IPS-15b (cell line): ENCODE measurements at regions not wholly inside any gene's neighbourhood (a gene's known extent, or its start where the extent isn't known, plus 50 kb on each side); places are given as distances from the start of the nearest gene placed in this dataset.

Experiments used
- H3K27me3 ChIP-seq: one replicate; pipeline ENCODE4 v1.6.1; 2013; ENCODE audit warnings: low read length; ENCODE audit not compliant: control insufficient read depth, insufficient read depth
- H3K36me3 ChIP-seq: one replicate; pipeline ENCODE4 v1.6.1; 2013; ENCODE audit warnings: low read length; ENCODE audit not compliant: control insufficient read depth, insufficient read depth
- H3K4me1 ChIP-seq: one replicate; pipeline ENCODE4 v1.6.1; 2013; ENCODE audit warnings: mild to moderate bottlenecking, low read length; ENCODE audit not compliant: control insufficient read depth, insufficient read depth
- H3K4me3 ChIP-seq: one replicate; pipeline ENCODE4 v1.5.1; 2013; ENCODE audit warnings: low read depth, low read length
- H3K9ac ChIP-seq: one replicate; pipeline ENCODE4 v1.6.1; 2013; ENCODE audit warnings: low read depth, mild to moderate bottlenecking, low read length
- H3K9me3 ChIP-seq: one replicate; pipeline ENCODE4 v1.6.1; 2013; ENCODE audit warnings: mild to moderate bottlenecking, low read length; ENCODE audit not compliant: control insufficient read depth, insufficient read depth

DNA sequence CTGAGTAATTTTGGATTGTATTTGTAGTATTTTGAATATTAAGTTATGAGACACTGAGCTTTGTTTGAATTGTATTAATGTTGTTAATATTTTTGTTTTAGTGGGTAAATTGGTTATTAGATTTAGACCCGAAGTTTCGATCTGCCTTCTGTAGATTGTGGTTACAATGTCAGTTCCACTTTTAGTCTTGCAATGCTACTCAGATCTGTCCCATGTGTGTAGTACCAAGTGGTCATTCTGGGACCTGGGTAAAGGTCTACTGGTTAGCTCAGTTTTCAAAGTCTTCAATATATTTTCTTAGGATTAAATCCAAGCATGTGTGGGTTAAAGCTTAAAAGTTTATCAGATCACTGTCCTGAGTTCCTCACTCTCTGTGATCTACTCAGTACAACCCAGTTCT, 346.5 kb upstream of the PROX1 start:
- Histone ChIP-seq H3K9ac (no peak overlapping the region), H3K9me3 (no peaks in the 10 kb centered on the region), H3K4me3 (no peak overlapping the region), H3K27me3 (no peaks in the 10 kb centered on the region), H3K4me1 (no peaks in the 10 kb centered on the region), H3K36me3 (no peaks in the 10 kb centered on the region)

GRCh38 chr1:213643360-213643759, 344.4 kb upstream of the PROX1 start:
- no peak overlapping the region for H3K4me3 ChIP-seq
- no peaks in the 10 kb centered on the region for H3K27me3 ChIP-seq
- no peak overlapping the region for H3K9ac ChIP-seq
- H3K36me3 ChIP-seq: no peaks in the 10 kb centered on the region
- no peaks in the 10 kb centered on the region for H3K4me1 ChIP-seq
- H3K9me3 ChIP-seq: no peaks in the 10 kb centered on the region

DNA sequence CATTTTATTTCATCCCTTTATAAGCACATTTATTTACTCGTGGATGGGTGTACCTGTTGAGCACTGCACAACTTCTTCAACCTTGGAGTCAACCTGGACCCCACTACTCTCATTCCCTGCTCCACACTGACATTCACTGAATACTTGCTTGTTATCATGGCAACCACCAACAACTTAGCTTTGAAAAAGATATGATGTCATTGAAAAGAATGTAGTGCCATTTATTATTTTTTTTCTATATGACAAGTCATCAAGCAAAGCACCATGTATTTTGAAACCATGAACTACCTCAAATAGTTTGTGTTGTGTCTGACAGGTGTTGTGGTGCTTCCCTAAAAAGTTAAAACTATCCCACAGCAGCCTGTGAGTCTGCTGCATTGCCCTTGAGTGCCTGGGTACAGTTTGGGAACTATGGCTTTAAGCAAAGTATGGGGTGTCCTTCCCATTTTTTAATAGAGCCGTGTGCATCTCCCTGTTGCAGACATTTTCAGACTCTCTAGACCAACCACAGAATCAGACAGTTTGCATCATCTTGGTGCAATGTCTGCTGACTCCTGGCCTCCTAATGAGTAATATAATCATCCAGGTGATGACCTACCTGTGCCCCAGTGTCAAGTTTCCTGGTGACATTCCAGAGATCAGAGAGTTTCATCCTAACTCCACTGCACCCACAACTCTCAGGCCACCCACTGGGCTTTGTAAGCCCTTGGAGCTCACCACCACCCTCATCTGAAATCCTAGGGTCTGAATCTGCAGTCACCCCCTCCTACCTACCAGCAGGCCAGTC, 339.7 kb upstream of the PROX1 start:
- Histone ChIP-seq H3K36me3 (no peaks in the 10 kb centered on the region), H3K9ac (no peak overlapping the region), H3K4me3 (no peak overlapping the region), H3K4me1 (peaks cover 2% of the 10 kb centered on the region), H3K9me3 (no peaks in the 10 kb centered on the region), H3K27me3 (no peaks in the 10 kb centered on the region)

DNA sequence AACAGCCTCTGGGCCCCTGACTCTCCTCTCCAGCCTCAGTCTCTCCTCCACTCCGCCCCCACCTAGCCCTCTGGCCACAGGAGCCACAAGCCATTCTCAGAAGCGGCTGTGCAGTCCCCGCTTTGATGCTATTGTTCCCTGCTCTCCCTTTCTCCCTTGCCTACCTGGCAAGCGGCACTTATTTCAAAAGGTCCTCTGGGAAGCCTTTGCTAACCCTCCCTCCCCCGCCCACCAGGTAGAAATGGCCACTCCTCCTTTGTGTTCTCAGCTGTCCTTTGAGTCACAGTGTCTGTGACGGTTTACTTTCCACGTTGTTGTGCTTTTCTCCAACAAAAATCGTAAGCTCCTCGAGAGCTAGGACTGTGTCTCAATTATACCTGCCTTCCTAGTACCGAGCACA, 338.4 kb upstream of the PROX1 start:
- no peak overlapping the region for H3K4me3 ChIP-seq
- peaks cover 2% of the 10 kb centered on the region for H3K4me1 ChIP-seq
- H3K36me3 ChIP-seq: no peaks in the 10 kb centered on the region
- H3K27me3 ChIP-seq: no peaks in the 10 kb centered on the region
- no peaks in the 10 kb centered on the region for H3K9me3 ChIP-seq
- H3K9ac ChIP-seq: no peak overlapping the region

DNA sequence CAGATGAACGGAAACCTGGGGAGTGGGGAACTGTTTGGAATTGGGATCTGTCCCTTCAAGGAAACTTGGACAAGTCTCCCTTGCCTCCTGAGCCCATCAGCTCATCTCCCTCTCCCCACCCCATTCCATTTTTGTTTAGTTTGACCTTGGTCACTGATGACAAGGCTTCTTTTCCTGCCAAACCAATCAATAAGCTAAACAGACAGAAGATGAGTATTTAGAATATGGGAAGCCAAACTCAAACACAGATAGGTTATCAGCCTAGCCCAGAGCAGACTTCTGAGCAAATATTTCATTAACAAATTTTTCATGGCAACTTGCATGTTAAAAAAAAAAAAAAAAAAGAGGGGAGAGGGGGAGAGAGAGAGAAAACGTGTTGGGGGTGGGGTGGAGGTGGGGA, 337.2 kb upstream of the PROX1 start:
- H3K9ac ChIP-seq: no peak overlapping the region
- no peaks in the 10 kb centered on the region for H3K27me3 ChIP-seq
- no peaks in the 10 kb centered on the region for H3K9me3 ChIP-seq
- no peaks in the 10 kb centered on the region for H3K36me3 ChIP-seq
- no peak overlapping the region for H3K4me3 ChIP-seq
- peaks cover 2% of the 10 kb centered on the region for H3K4me1 ChIP-seq

DNA sequence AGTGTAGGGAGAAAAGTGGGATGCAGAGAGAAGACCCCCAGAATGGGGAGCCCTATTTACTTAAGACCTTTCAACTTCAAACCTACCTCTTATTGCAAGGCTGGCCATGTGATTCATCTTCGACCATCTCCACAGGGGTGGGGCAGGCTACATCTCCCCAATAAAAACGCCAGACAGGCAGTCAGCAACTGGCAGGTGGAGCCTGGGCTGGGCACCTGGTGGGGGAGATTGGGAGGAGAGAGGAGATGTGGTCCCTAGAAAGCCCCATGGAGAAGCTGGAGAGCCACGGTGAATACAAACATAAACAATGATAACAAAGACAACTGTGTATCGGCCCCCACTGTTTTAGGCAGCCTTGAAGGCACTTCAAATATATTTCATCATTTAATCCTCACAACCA, 336.7 kb upstream of the PROX1 start:
- Histone ChIP-seq H3K36me3 (no peaks in the 10 kb centered on the region), H3K9ac (no peak overlapping the region), H3K4me3 (no peak overlapping the region), H3K27me3 (no peaks in the 10 kb centered on the region), H3K4me1 (peaks cover 2% of the 10 kb centered on the region), H3K9me3 (no peaks in the 10 kb centered on the region)

GRCh38 chr1:213652109-213652508, 335.7 kb upstream of the PROX1 start:
- H3K4me1 ChIP-seq: peaks cover 2% of the 10 kb centered on the region

GRCh38 chr1:213656039-213656438, 331.7 kb upstream of the PROX1 start:
- H3K9me3 ChIP-seq: no peaks in the 10 kb centered on the region
- no peaks in the 10 kb centered on the region for H3K27me3 ChIP-seq
- H3K4me3 ChIP-seq: no peak overlapping the region
- no peaks in the 10 kb centered on the region for H3K4me1 ChIP-seq
- no peaks in the 10 kb centered on the region for H3K36me3 ChIP-seq
- no peak overlapping the region for H3K9ac ChIP-seq

More at GRCh38 chr1:213652109-213652508, 335.7 kb upstream of the PROX1 start:
- Histone ChIP-seq H3K27me3 (no peaks in the 10 kb centered on the region), H3K9ac (no peak overlapping the region), H3K4me3 (no peak overlapping the region), H3K9me3 (no peaks in the 10 kb centered on the region), H3K36me3 (no peaks in the 10 kb centered on the region)

DNA sequence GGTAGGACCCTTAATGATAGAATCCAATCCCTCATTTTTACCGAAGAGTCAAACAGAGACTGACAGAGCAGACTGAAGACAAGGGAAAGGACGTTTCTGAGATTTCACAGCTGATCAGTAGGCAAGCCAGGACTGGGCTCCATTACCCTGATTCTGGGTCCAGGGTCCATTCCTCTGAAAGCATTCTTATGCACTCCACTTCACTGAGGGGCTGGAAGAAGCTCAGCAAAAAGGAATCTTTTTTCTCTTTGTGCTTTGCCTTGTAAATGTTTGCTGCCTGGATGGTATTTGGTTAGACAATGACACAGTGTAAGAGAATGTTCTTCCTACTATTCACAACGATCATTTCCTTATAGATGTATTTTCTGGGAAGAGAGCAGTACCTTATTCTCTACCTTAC, 331.3 kb upstream of the PROX1 start:
- H3K27me3 ChIP-seq: no peaks in the 10 kb centered on the region

GRCh38 chr1:213657013-213657412, 330.8 kb upstream of the PROX1 start:
- no peaks in the 10 kb centered on the region for H3K4me1 ChIP-seq
- no peak overlapping the region for H3K4me3 ChIP-seq

More for the DNA sequence above, 331.3 kb upstream of the PROX1 start:
- Histone ChIP-seq H3K4me3 (no peak overlapping the region), H3K9me3 (no peaks in the 10 kb centered on the region), H3K36me3 (no peaks in the 10 kb centered on the region), H3K4me1 (no peaks in the 10 kb centered on the region), H3K9ac (no peak overlapping the region)

DNA sequence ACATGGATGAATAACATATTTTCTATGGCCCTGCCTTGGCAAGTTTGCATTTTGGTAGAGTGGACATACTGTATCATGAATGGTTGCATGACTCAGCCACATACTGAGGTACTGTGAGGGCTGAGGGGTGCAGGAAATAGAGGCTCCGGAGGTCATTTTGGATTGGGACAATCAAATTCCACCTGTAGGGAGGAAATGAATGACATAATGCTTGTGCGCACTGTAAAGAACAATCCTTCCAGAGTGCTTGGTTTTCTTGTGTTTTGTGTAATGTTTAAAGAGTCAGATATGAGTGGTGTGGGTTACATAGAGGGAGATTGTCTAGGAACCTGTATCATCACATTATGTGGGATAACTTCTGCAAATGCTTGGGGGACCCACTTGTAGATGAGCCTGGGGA, 329.9 kb upstream of the PROX1 start:
- H3K36me3 ChIP-seq: no peaks in the 10 kb centered on the region
- no peak overlapping the region for H3K9ac ChIP-seq
- no peaks in the 10 kb centered on the region for H3K27me3 ChIP-seq
- H3K4me3 ChIP-seq: no peak overlapping the region
- no peaks in the 10 kb centered on the region for H3K4me1 ChIP-seq
- no peaks in the 10 kb centered on the region for H3K9me3 ChIP-seq

More at GRCh38 chr1:213657013-213657412, 330.8 kb upstream of the PROX1 start:
- Histone ChIP-seq H3K27me3 (no peaks in the 10 kb centered on the region), H3K36me3 (no peaks in the 10 kb centered on the region), H3K9me3 (no peaks in the 10 kb centered on the region), H3K9ac (no peak overlapping the region)

GRCh38 chr1:213658457-213658856, 329.3 kb upstream of the PROX1 start:
- H3K9ac ChIP-seq: no peak overlapping the region
- H3K36me3 ChIP-seq: no peaks in the 10 kb centered on the region
- H3K27me3 ChIP-seq: no peaks in the 10 kb centered on the region
- no peak overlapping the region for H3K4me3 ChIP-seq
- no peaks in the 10 kb centered on the region for H3K9me3 ChIP-seq
- H3K4me1 ChIP-seq: no peaks in the 10 kb centered on the region
